ENCODE measurements at regions not wholly inside any gene's neighbourhood (a gene's known extent, or its start where the extent isn't known, plus 50 kb on each side); places are given as distances from the start of the nearest gene placed in this dataset.

DNA sequence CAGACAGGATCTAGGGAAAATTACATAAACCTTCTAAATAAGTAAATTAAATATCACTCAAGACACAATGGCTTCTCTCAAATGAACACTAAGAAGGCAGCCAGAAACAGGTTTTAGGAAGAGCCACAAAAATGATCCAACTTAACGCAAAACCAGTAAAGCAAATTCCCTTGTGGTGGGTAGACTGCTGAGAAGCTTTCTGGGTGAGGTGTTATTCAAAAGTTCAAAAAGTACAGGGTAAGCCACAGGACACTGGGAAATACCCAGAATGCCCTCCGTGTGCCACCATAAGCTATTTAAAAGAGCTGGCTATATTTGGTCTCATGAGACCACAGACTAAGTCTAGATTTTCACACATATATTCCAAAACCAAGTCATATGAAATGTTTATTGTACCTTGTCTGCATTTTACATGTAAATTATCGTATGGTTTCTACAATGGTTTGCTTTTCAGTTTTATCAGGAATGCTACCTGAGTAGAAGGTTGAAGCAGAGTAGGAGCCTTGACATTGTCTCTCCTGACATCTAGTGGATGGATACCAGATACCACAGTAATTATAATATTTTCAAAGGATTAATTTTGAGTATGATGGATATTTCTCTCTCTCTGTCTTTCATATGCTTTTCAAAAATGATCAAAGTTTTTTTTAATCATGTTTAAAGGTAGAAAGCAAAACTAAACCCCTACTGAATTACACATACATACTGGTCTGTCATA is 109.3 kb upstream of the KLHL13 start:
- Histone ChIP-seq H3K4me1 (no peaks in the 10 kb centered on the region), H3K27ac (no peak overlapping the region), H3K9me3 (no peaks in the 10 kb centered on the region), H3K27me3 (peaks cover 0 to 4% of the 10 kb centered on the region in 2 donors), H3K36me3 (no peaks in the 10 kb centered on the region), H3K4me3 (peak overlapping the region in 1 of 3 donors; percentile 11)
- DNase-seq (no peak), ATAC-seq (peak; percentile 80 to 87 (median 83))
- WGBS (ENCODE audit: insufficient coverage, low coverage, low lambda C conversion rate, missing lambda C conversion rate): 31% methylated on average over 3 of the region's 3 CpGs
- intact Hi-C loops (cut with DNase I): no loop called here
- no peak for TF ChIP-seq POLR2A (IDR thresholded peaks at IDR 0.05)
- peak; percentile 56 to 62 (median 60) for TF ChIP-seq CTCF (IDR thresholded peaks at IDR 0.05)

DNA sequence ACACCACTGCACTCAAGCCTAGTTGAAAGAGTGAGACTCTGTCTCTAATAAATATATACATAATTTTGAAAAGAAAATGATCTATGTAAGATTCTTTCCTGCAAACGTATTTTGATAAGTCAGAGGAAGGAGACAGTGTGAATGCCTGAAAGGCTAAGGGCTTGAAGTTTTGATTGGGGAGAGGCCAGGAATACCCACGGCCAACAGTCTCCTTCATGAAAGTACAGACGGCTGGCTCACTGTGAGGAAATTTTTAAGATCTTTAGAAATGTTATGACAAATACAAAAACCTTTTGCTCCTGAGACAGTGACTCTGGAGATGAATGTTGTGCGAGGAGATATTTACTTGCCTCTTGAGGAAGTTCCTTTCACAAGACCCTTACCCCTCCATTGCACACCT is 111.4 kb upstream of the KLHL13 start:
- no peaks in the 10 kb centered on the region for H3K9me3 ChIP-seq
- no peak overlapping the region for H3K27ac ChIP-seq
- intact Hi-C loops (cut with DNase I): no loop called here
- 40% methylated on average over 4 of the region's 4 CpGs for WGBS (ENCODE audit: insufficient coverage, low coverage, low lambda C conversion rate, missing lambda C conversion rate)
- ATAC-seq: no peak
- DNase-seq: no peak
- TF ChIP-seq POLR2A (IDR thresholded peaks at IDR 0.05) (no peak), CTCF (IDR thresholded peaks at IDR 0.05) (no peak)
- no peaks in the 10 kb centered on the region for H3K36me3 ChIP-seq
- H3K4me3 ChIP-seq: no peak overlapping the region
- no peaks in the 10 kb centered on the region for H3K4me1 ChIP-seq
- peaks cover 0 to 3% of the 10 kb centered on the region in 2 donors for H3K27me3 ChIP-seq

GRCh38 chrX:118228456-118228855 is 111.8 kb upstream of the KLHL13 start:
- Histone ChIP-seq H3K27me3 (no peaks in the 10 kb centered on the region), H3K4me3 (no peak overlapping the region), H3K36me3 (no peaks in the 10 kb centered on the region), H3K4me1 (no peaks in the 10 kb centered on the region), H3K27ac (no peak overlapping the region), H3K9me3 (no peaks in the 10 kb centered on the region)
- intact Hi-C loops (cut with DNase I): no loop called here
- ATAC-seq (no peak), DNase-seq (no peak)
- TF ChIP-seq CTCF (IDR thresholded peaks at IDR 0.05): no peak
- TF ChIP-seq POLR2A (IDR thresholded peaks at IDR 0.05): no peak
- WGBS (ENCODE audit: insufficient coverage, low coverage, low lambda C conversion rate, missing lambda C conversion rate): 40% methylated on average over 1 of the region's 1 CpG

DNA sequence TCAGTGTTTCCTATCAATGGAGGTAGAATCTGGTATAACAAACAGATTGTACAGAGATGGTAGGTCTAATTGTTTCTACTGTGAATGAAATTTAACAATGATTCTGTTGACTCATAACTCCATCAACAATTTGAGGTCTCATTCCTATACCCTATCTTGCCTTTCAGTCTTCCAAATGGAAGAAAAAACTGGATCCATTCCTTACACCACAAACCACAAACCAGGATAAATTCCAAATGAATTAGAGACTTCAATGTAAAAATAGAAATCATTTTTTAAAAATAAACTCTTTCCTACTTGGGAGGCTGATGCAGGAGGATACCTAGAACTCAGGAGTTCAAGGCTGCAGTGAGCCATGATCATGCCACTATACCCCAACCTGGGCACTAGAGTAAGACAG is 114.4 kb upstream of the WDR44 start:
- peaks cover 0 to 7% of the 10 kb centered on the region in 2 donors for H3K27me3 ChIP-seq
- no peak overlapping the region for H3K4me3 ChIP-seq
- no peaks in the 10 kb centered on the region for H3K9me3 ChIP-seq
- intact Hi-C loops (cut with DNase I): no loop called here
- H3K36me3 ChIP-seq: no peaks in the 10 kb centered on the region
- TF ChIP-seq CTCF (IDR thresholded peaks at IDR 0.05): no peak
- TF ChIP-seq POLR2A (IDR thresholded peaks at IDR 0.05): no peak
- ATAC-seq (no peak), DNase-seq (no peak)
- no peak overlapping the region for H3K27ac ChIP-seq
- H3K4me1 ChIP-seq: no peaks in the 10 kb centered on the region

All from right lobe of liver (tissue), 6 donors.